GM13977 (cell line): ENCODE measurements at regions not wholly inside any gene's neighbourhood (a gene's known extent, or its start where the extent isn't known, plus 50 kb on each side); places are given as distances from the start of the nearest gene placed in this dataset.

Source experiments
- DNase-seq: peaks from one replicate; pipeline ENCODE4 v3.0.0; 2012; ENCODE audit warnings: low spot score
- CTCF ChIP-seq: IDR thresholded peaks from 2 replicates; pipeline ENCODE4 v1.5.1; 2012; ENCODE audit warnings: mild to moderate bottlenecking, control low read depth; ENCODE audit not compliant: insufficient read depth; ENCODE audit errors: extremely low read depth, missing control alignments
- in situ Hi-C: fragments of 300-500 bp; cut with MboI; formaldehyde crosslinking; loops from one replicate; pipeline ENCODE4 v1.12.0; 2022; ENCODE audit warnings: low sequenced_read_pairs, low pct_unique_long_range_greater_than_20kb, mixed read lengths, inconsistent platforms; ENCODE audit not compliant: unreplicated experiment

- in situ Hi-C loops = no loop called here
- no peak for DNase-seq
- TF ChIP-seq CTCF = no peak
Observed at GRCh38 chr13:105969761-105970160, 565.7 kb downstream of the EFNB2 start.

GRCh38 chr13:105965910-105966309 is 569.6 kb downstream of the EFNB2 start:
- no peak for TF ChIP-seq CTCF
- DNase-seq = no peak
- in situ Hi-C loops = no loop called here

GRCh38 chr13:105962080-105962479 is 573.4 kb downstream of the EFNB2 start:
- TF ChIP-seq CTCF = no peak
- DNase-seq = no peak
- in situ Hi-C loops = no loop called here

- no peak for TF ChIP-seq CTCF
- DNase-seq = no peak
- in situ Hi-C loops = no loop called here
Observed at GRCh38 chr13:105961438-105961837, 574.0 kb downstream of the EFNB2 start.

GRCh38 chr13:105960326-105960725 is 575.1 kb downstream of the EFNB2 start:
- TF ChIP-seq CTCF = no peak
- DNase-seq = no peak
- in situ Hi-C loops = no loop called here

- in situ Hi-C loops = no loop called here
- DNase-seq = no peak
- no peak for TF ChIP-seq CTCF
Observed at GRCh38 chr13:105959876-105960275, 575.6 kb downstream of the EFNB2 start.

- in situ Hi-C loops = no loop called here
- no peak for DNase-seq
Observed at GRCh38 chr13:105957769-105958438, 577.6 kb downstream of the EFNB2 start.

More at GRCh38 chr13:105957769-105958438, 577.6 kb downstream of the EFNB2 start:
- TF ChIP-seq CTCF = no peak
